Ovary (tissue), 7 donors: ENCODE measurements at regions not wholly inside any gene's neighbourhood (a gene's known extent, or its start where the extent isn't known, plus 50 kb on each side); places are given as distances from the start of the nearest gene placed in this dataset.

Experiments
- DNase-seq, 5 donors: peaks; one replicate each; pipeline ENCODE4 v3.0.0-alpha.2; 2019 to 2020
- H3K27ac ChIP-seq, 2 donors: fragments of 200-600 bp; one replicate each; pipeline versions ENCODE4 v1.5.1 to v1.8.0; 2019 to 2022
- H3K27me3 ChIP-seq: fragments of 200-600 bp; one replicate; pipeline ENCODE4 v1.8.0; 2022
- H3K36me3 ChIP-seq: fragments of 200-600 bp; sonication (generic); one replicate; pipeline ENCODE4 v1.5.1; 2019
- H3K4me1 ChIP-seq: one replicate; pipeline ENCODE4 v1.8.1; 2013; ENCODE audit warnings: mild to moderate bottlenecking, moderate library complexity; ENCODE audit not compliant: insufficient read depth
- H3K4me3 ChIP-seq: fragments of 200-600 bp; sonication (generic); one replicate; pipeline ENCODE4 v1.5.1; 2017
- H3K9me3 ChIP-seq, 2 donors: fragments of 200-600 bp in 1 of 2; sonication (generic) in 1 of 2; one replicate each; pipeline versions ENCODE4 v1.5.1 to v1.8.1; 2013 to 2019; ENCODE audit warnings: mild to moderate bottlenecking in 1 of 2, moderate library complexity in 1 of 2
- CTCF ChIP-seq, 3 donors: fragments of 450-650 bp in 2 of 3; fragments of 200-600 bp in 1 of 3; IDR thresholded peaks; one replicate each; pipeline versions ENCODE4 v1.5.1 to v1.8.0; 2016 to 2022; ENCODE audit warnings: antibody characterized with exemption in 3 of 3, mild to moderate bottlenecking in 1 of 3
- EP300 ChIP-seq: sonication (generic); formaldehyde crosslinking; IDR thresholded peaks from one replicate; pipeline ENCODE4 v1.6.1; 2017; ENCODE audit warnings: antibody characterized with exemption
- POLR2A ChIP-seq: fragments of 450-650 bp; IDR thresholded peaks from one replicate; pipeline ENCODE4 v1.6.1; 2017; ENCODE audit warnings: antibody characterized with exemption, mild to moderate bottlenecking, moderate library complexity
- WGBS, 3 donors: extraction: QIAGEN DNeasy Blood & Tissue Kit in 1 of 3; methylation state at CpG; one replicate each; pipeline versions ENCODE4 v1.1.5 to v1.1.7; 2013 to 2017; 5-methylcytosine and 5-hydroxymethylcytosine counted together
- intact Hi-C, 4 donors: fragments of 100-400 bp; cut with DNase I; formaldehyde crosslinking; loops; one replicate each; pipeline versions ENCODE4 v1.11.0 to v1.15.1; 2022 to 2023
- donor health status: DM: no; HTN: no; CAD: no; lungs with moderate emphysema.
- donor health status: DM: no; HTN: no; CAD: no.
- donor health status: Bipolar disorder and iron deficiency.
- donor health status: DM: no; HTN: no; CAD: no.
- donor health status: DM: yes; HTN: yes; CAD: no.

- no peak overlapping the region for H3K27ac ChIP-seq
- H3K4me3 ChIP-seq: no peak overlapping the region
- H3K4me1 ChIP-seq: no peaks in the 10 kb centered on the region
- no peaks in the 10 kb centered on the region for H3K27me3 ChIP-seq
- WGBS, 3 donors: 81 to 89% (median 86%) methylated on average over 9 of the region's 9 CpGs
- H3K9me3 ChIP-seq: peaks cover 0 to 3% of the 10 kb centered on the region in 2 donors
- intact Hi-C loops: no loop called here
- no peak for DNase-seq
- H3K36me3 ChIP-seq: no peaks in the 10 kb centered on the region
- TF ChIP-seq EP300: no peak
- TF ChIP-seq POLR2A: no peak
- no peak for TF ChIP-seq CTCF (IDR thresholded peaks at IDR 0.05)
These were observed 221.7 kb upstream of the SH3BP4 start for GRCh38 chr2:234730066-234730640.

- Histone ChIP-seq H3K27me3 (no peaks in the 10 kb centered on the region), H3K4me1 (no peaks in the 10 kb centered on the region), H3K9me3 (peaks cover 0 to 3% of the 10 kb centered on the region in 2 donors), H3K36me3 (no peaks in the 10 kb centered on the region), H3K4me3 (no peak overlapping the region), H3K27ac (no peak overlapping the region)
- 38 to 39% (median 39%) methylated on average over 1 of the region's 1 CpG for WGBS, 3 donors
- intact Hi-C loops: no loop called here
- no peak for TF ChIP-seq POLR2A
- TF ChIP-seq CTCF (IDR thresholded peaks at IDR 0.05): no peak
- TF ChIP-seq EP300: no peak
- DNase-seq: no peak
These were observed 226.1 kb upstream of the SH3BP4 start for GRCh38 chr2:234725528-234726264.

GRCh38 chr2:234724850-234725249 is 227.0 kb upstream of the SH3BP4 start:
- DNase-seq: no peak
- WGBS, 3 donors: 70 to 73% (median 71%) methylated on average over 4 of the region's 4 CpGs
- Histone ChIP-seq H3K4me1 (no peaks in the 10 kb centered on the region), H3K27ac (no peak overlapping the region), H3K36me3 (no peaks in the 10 kb centered on the region), H3K9me3 (no peaks in the 10 kb centered on the region), H3K27me3 (no peaks in the 10 kb centered on the region), H3K4me3 (no peak overlapping the region)
- intact Hi-C loops: no loop called here
- TF ChIP-seq EP300: no peak
- TF ChIP-seq CTCF (IDR thresholded peaks at IDR 0.05): no peak
- no peak for TF ChIP-seq POLR2A

GRCh38 chr2:234723400-234723799 is 226.5 kb upstream of the ARL4C start:
- TF ChIP-seq CTCF (IDR thresholded peaks at IDR 0.05) (no peak), EP300 (no peak), POLR2A (no peak)
- no peak for DNase-seq
- Histone ChIP-seq H3K36me3 (no peaks in the 10 kb centered on the region), H3K27ac (no peak overlapping the region), H3K4me1 (no peaks in the 10 kb centered on the region), H3K27me3 (no peaks in the 10 kb centered on the region), H3K4me3 (no peak overlapping the region), H3K9me3 (no peaks in the 10 kb centered on the region)
- 21 to 43% (median 38%) methylated on average over 6 of the region's 6 CpGs for WGBS, 3 donors
- intact Hi-C loops: no loop called here
